ENCODE measurements at regions not wholly inside any gene's neighbourhood (a gene's known extent, or its start where the extent isn't known, plus 50 kb on each side); places are given as distances from the start of the nearest gene placed in this dataset.

DNA sequence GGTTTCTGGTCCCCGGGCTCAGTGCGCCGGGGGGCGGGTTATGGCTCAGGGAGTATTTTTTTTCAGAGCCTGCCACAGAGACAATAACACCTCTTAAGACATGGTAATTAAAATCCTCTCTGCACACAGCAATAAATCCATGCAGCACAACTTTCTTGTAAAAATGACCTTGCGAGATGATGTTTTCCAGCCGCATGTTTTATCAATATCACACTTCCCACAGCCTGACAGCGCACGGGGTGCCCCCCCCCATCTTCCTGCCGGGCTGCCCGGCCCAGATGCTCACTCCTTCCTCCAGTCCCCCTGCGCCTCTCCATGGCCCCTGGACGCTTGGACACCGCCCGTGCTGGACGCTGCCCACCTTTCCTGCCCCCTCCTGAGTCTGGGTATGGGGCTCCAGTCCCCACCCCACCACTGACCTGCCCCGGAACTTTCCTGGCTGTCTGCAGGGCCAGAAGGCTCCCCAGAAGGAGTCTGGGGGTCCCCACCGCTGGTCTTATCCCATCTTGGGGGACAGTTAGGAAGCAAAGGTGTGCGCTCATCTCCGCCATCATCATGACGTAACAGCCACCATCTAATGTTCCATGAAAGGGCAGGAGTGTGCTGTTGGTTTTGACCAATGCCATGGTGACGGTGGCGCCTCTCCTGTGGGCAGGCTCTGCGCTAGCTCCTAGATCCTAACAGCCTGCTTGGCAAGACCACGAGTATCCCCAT is 182.9 kb downstream of the KIF26A start:
- no peaks in the 10 kb centered on the region for H3K4me1 ChIP-seq (ENCODE audit: control insufficient read depth, insufficient read depth, low read length)
- no peak overlapping the region for H3K4me3 ChIP-seq (ENCODE audit: low read length)
- H3K36me3 ChIP-seq (ENCODE audit: control insufficient read depth, insufficient read depth, low read length, severe bottlenecking): no peaks in the 10 kb centered on the region
- no peak for DNase-seq (ENCODE audit: low read depth)
- no peak overlapping the region for H3K9ac ChIP-seq (ENCODE audit: low read length)
- H3K9me3 ChIP-seq (ENCODE audit: control insufficient read depth, low read length): no peaks in the 10 kb centered on the region
- H3K27me3 ChIP-seq (replicated peaks; ENCODE audit: control insufficient read depth, insufficient read depth, low read length): no peaks in the 10 kb centered on the region

DNA sequence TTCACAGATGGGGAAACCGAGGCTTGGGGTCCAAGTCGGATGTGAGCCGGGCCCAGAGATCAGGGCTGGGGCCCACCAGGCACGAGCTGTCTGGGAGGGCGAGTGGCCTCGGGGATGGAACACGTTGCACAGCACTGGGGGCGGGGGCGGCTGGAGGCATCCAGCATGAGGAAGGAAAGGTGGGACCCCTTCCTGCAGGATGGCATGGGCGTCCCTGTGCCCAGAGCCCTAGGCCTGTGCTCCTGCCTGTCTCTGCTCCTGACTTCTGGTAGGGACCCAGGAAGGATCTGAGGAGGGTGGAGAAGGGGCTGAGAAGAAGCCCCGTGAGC is 183.4 kb downstream of the KIF26A start:
- Histone ChIP-seq H3K36me3 (ENCODE audit: control insufficient read depth, insufficient read depth, low read length, severe bottlenecking) (no peaks in the 10 kb centered on the region), H3K4me3 (ENCODE audit: low read length) (no peak overlapping the region), H3K9me3 (ENCODE audit: control insufficient read depth, low read length) (no peaks in the 10 kb centered on the region), H3K9ac (ENCODE audit: low read length) (no peak overlapping the region), H3K4me1 (ENCODE audit: control insufficient read depth, insufficient read depth, low read length) (no peaks in the 10 kb centered on the region), H3K27me3 (replicated peaks; ENCODE audit: control insufficient read depth, insufficient read depth, low read length) (no peaks in the 10 kb centered on the region)
- no peak for DNase-seq (ENCODE audit: low read depth)

DNA sequence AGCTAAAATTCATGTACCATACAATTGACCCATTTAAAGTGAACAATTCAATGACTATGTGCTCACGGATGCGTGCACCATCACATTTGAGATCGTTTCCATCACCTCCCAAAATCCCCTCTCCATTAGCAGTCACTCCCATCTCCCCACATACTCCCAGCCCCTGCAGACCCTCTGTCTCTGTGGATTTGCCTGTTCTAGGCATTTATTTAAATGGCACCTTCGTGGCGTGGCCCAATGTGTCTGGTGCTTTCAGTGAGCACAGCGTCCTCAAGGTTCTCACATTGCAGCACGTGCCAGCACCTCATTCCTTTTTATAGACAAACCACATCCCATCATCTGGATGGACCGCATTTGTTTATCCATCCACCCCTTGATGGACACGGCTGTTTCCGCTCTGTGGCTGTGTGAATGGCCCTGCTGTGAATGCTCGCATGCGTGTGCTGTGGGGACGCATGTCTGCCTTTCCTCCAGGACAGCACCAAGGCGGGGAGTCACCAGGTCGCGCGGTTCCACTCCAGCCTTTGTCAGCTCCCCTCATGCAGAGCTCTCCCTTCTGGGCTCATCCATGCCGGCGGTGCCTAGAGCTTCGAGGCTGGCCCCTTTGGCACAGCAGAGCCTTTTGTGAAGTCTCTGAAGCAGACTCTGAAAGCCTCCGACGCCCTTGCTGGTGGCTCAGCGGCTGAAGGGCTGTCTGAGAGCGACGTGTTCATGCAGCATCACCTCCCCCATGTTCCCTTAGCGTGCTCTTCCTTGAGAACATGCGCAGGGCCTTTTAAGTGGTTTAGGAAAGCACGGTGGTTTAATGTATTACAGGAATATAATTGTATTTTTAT is 184.4 kb downstream of the KIF26A start:
- Histone ChIP-seq H3K9me3 (ENCODE audit: control insufficient read depth, low read length) (no peaks in the 10 kb centered on the region), H3K27me3 (replicated peaks; ENCODE audit: control insufficient read depth, insufficient read depth, low read length) (no peaks in the 10 kb centered on the region), H3K4me1 (ENCODE audit: control insufficient read depth, insufficient read depth, low read length) (no peaks in the 10 kb centered on the region), H3K9ac (ENCODE audit: low read length) (no peak overlapping the region), H3K36me3 (ENCODE audit: control insufficient read depth, insufficient read depth, low read length, severe bottlenecking) (no peaks in the 10 kb centered on the region), H3K4me3 (ENCODE audit: low read length) (no peak overlapping the region)
- no peak for DNase-seq (ENCODE audit: low read depth)

DNA sequence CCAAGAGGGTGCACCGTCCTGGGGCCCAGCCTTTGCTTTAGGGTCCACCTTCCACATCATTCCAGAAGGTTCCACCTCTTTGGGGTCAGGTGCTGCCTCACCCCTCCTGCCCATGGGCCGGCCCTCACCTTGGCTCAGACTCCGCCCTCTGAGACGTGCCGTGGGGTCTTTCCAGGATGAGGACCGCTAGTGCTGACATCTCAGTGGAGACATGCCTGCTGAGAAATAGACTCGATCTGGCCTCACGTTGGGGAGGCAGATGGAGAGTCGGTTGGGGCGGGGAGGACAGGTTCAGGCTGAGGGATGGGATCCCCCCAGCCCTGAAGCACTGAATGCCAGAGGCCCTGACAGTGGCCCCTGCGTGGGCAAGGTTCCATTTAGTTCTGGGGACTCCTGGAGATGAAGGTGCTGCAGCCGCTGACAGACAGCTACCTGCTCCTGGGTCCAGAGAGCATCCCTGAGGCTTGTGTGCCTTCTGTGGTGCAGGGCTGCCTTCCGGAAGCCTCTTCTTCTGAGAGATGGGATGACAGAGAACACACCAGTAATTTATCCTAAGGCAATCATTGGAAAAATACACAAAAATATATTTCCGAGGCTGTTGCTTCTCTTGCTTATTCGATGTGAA is 185.3 kb downstream of the KIF26A start:
- H3K4me1 ChIP-seq (ENCODE audit: control insufficient read depth, insufficient read depth, low read length): no peaks in the 10 kb centered on the region
- no peaks in the 10 kb centered on the region for H3K27me3 ChIP-seq (replicated peaks; ENCODE audit: control insufficient read depth, insufficient read depth, low read length)
- no peaks in the 10 kb centered on the region for H3K36me3 ChIP-seq (ENCODE audit: control insufficient read depth, insufficient read depth, low read length, severe bottlenecking)
- DNase-seq (ENCODE audit: low read depth): no peak
- H3K9ac ChIP-seq (ENCODE audit: low read length): no peak overlapping the region
- H3K9me3 ChIP-seq (ENCODE audit: control insufficient read depth, low read length): no peaks in the 10 kb centered on the region
- H3K4me3 ChIP-seq (ENCODE audit: low read length): no peak overlapping the region

DNA sequence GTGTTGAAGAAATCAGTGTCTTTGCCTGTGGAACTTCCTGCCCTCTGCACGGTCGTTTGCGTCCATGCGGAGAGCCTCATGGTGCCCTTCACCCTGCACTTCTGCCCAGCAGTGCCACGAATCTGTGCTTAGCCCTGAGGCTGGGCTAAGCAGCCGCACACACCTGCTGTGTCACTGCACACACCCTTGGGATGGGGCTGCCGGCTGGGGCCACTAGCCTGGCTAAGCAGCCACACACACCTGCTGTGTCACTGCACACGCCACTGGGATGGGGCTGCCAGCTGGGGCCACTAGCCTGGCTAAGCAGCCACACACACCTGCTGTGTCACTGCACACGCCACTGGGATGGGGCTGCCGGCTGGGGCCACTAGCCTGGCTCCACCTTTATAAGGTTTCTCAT is 188.5 kb downstream of the KIF26A start:
- no peak for DNase-seq (ENCODE audit: low read depth)
- Histone ChIP-seq H3K27me3 (replicated peaks; ENCODE audit: control insufficient read depth, insufficient read depth, low read length) (no peaks in the 10 kb centered on the region), H3K4me1 (ENCODE audit: control insufficient read depth, insufficient read depth, low read length) (no peaks in the 10 kb centered on the region), H3K9ac (ENCODE audit: low read length) (no peak overlapping the region), H3K4me3 (ENCODE audit: low read length) (no peak overlapping the region), H3K9me3 (ENCODE audit: control insufficient read depth, low read length) (peaks cover 17% of the 10 kb centered on the region), H3K36me3 (ENCODE audit: control insufficient read depth, insufficient read depth, low read length, severe bottlenecking) (no peaks in the 10 kb centered on the region)

DNA sequence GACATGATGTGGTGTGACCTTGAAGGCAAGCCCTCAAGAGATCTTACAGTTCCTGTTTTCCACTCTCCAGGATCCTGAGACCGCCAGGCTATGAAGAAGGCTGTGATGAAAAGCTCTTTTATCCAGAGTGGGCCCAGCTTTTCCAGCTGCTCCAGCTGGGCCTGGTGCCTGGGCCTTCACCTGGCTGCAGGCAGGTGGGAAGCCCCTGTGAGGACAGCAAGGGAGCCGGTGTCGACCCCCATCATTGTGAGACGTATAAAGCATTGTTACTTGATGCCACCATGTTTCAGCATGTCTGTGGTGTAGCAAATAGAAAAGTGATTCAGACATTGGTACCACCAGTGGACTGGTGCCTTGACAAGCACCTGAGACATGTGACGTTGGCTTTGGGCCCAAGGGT is 190.2 kb downstream of the KIF26A start:
- H3K27me3 ChIP-seq (replicated peaks; ENCODE audit: control insufficient read depth, insufficient read depth, low read length): no peaks in the 10 kb centered on the region
- H3K4me1 ChIP-seq (ENCODE audit: control insufficient read depth, insufficient read depth, low read length): no peaks in the 10 kb centered on the region
- no peak overlapping the region for H3K4me3 ChIP-seq (ENCODE audit: low read length)
- peaks cover 17% of the 10 kb centered on the region for H3K9me3 ChIP-seq (ENCODE audit: control insufficient read depth, low read length)
- no peaks in the 10 kb centered on the region for H3K36me3 ChIP-seq (ENCODE audit: control insufficient read depth, insufficient read depth, low read length, severe bottlenecking)
- DNase-seq (ENCODE audit: low read depth): no peak
- no peak overlapping the region for H3K9ac ChIP-seq (ENCODE audit: low read length)

DNA sequence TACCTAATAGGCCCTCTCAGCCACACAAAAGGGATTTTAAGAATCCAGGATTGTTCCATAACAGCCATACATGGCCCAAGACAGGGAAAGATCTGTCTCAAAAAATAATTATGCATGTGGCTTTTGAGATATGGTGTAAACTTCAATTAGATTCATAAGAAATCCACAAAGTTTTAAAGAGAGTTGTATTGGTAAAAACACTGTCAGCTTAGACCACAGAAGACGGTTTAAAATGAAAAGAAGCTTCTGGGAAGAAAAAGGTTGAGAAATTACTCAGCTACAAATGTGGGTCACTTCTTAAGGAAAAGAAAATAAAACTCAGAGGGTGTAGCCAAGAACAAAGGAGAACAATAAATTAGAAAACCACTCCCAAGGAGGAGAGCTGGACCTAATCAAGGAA is 191.4 kb downstream of the KIF26A start:
- H3K4me3 ChIP-seq (ENCODE audit: low read length): no peak overlapping the region
- no peak overlapping the region for H3K9ac ChIP-seq (ENCODE audit: low read length)
- peaks cover 7% of the 10 kb centered on the region for H3K27me3 ChIP-seq (replicated peaks; ENCODE audit: control insufficient read depth, insufficient read depth, low read length)
- no peak for DNase-seq (ENCODE audit: low read depth)
- H3K9me3 ChIP-seq (ENCODE audit: control insufficient read depth, low read length): peaks cover 17% of the 10 kb centered on the region
- H3K36me3 ChIP-seq (ENCODE audit: control insufficient read depth, insufficient read depth, low read length, severe bottlenecking): no peaks in the 10 kb centered on the region
- no peaks in the 10 kb centered on the region for H3K4me1 ChIP-seq (ENCODE audit: control insufficient read depth, insufficient read depth, low read length)

DNA sequence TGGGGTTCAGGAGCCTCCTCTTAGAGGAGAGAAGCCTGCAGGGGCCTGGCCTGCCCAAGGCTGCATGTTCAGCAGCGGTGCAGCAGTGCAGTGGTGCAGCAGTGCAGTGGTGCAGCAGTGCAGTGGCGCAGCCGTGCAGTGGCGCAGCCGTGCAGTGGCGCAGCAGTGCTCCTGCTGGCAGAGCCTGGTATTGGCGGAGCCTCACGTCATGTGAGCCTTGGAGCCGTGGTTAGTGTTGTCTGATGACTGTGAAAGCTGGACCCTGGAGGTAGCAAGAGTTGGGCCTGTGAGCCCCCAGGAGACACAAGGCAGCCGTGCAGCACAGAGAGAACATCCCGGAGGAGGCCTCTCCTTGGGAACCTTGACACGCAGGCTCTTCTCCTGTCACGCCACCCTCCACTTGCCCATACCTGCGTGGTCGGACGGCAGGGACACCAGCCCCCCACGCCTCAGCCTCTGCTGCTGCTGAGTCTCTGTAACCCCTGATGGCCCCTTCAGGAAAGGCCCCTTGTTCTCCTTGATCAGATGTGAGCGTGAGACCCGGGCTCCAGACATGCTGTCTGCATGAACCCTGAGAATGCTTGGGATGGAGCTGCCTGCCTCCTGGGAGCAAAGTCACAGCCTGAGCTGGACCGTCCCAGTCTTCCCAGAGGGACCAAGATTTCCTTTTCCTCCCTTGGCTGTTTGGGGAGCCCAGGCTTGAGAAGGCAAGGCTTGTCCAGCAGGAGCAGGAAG is 193.7 kb downstream of the KIF26A start:
- no peak for DNase-seq (ENCODE audit: low read depth)
- Histone ChIP-seq H3K27me3 (replicated peaks; ENCODE audit: control insufficient read depth, insufficient read depth, low read length) (peaks cover 7% of the 10 kb centered on the region), H3K4me1 (ENCODE audit: control insufficient read depth, insufficient read depth, low read length) (no peaks in the 10 kb centered on the region), H3K9ac (ENCODE audit: low read length) (no peak overlapping the region), H3K4me3 (ENCODE audit: low read length) (no peak overlapping the region), H3K36me3 (ENCODE audit: control insufficient read depth, insufficient read depth, low read length, severe bottlenecking) (no peaks in the 10 kb centered on the region), H3K9me3 (ENCODE audit: control insufficient read depth, low read length) (peaks cover 17% of the 10 kb centered on the region)

DNA sequence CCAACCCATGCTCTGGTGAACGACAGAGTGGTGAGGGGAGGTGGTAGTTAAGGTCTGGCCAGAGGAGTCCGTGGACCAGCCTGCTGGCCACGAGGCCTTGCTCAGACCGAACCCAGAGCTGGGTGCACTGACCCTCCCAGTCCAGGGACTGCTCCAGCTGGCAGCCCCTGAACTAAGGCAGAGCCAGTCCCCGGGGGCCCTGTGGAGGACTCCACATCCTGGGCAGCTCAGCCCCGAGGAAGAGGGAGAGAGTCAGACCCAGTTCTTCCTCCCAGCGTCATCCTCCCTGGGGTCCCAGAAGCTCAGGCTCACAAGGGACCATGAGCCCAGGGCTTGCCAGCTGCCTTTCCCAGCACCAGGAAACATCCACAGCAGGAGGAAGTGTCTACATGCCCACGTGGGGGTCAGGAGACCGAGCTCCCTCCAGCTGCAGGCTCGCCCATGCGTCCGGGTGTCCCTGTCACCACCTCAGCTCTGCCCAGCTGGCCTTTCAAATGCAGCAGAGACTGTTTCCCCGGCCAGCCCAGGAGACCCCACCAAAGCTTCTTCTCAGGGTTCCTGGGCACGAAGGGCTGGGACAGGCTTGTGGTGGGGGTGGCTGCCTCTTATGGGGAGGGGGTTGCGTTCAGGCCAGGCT is 194.4 kb downstream of the KIF26A start:
- H3K9ac ChIP-seq (ENCODE audit: low read length): no peak overlapping the region
- peaks cover 17% of the 10 kb centered on the region for H3K9me3 ChIP-seq (ENCODE audit: control insufficient read depth, low read length)
- no peaks in the 10 kb centered on the region for H3K4me1 ChIP-seq (ENCODE audit: control insufficient read depth, insufficient read depth, low read length)
- DNase-seq (ENCODE audit: low read depth): no peak
- H3K36me3 ChIP-seq (ENCODE audit: control insufficient read depth, insufficient read depth, low read length, severe bottlenecking): no peaks in the 10 kb centered on the region
- no peak overlapping the region for H3K4me3 ChIP-seq (ENCODE audit: low read length)
- peaks cover 7% of the 10 kb centered on the region for H3K27me3 ChIP-seq (replicated peaks; ENCODE audit: control insufficient read depth, insufficient read depth, low read length)

DNA sequence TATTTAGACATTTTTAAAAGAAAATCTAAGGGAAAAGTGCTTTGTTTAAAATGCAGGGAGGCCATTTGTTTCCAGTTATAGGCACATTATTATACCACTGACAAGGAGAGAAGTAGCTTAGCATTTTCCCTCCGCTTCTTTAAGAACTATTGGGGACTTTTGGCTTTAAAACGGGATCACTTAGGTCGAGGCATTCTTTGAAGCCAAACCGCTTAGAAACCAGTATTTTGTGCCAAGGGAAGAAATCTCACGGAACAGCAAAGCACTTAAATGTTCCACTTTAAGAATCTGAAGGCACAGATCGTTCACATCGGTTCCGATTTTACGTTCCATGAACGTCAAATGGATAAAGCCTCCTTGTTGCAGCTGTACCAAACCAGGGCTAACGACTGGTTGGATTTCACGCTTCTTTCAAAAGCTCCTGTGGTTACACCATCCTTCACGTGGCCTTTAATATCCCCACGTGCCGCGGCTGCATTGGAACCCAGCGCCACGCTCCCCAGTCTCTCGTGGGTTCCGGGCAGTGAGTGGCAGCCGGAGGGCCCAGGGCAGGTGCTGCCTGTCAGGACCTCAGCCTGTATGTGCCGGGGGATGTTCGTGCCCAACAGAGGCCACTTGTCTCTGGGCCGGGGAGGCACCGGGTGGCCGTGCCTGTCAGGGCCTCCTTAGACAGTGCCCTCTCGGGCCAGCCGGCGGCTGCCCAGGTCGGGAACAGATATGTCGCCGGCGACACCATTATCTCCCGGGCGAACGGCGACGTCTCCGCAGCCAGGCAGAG is 195.4 kb downstream of the KIF26A start:
- Histone ChIP-seq H3K9me3 (ENCODE audit: control insufficient read depth, low read length) (peaks cover 20% of the 10 kb centered on the region), H3K36me3 (ENCODE audit: control insufficient read depth, insufficient read depth, low read length, severe bottlenecking) (no peaks in the 10 kb centered on the region), H3K27me3 (replicated peaks; ENCODE audit: control insufficient read depth, insufficient read depth, low read length) (peaks cover 7% of the 10 kb centered on the region), H3K9ac (ENCODE audit: low read length) (no peak overlapping the region), H3K4me1 (ENCODE audit: control insufficient read depth, insufficient read depth, low read length) (no peaks in the 10 kb centered on the region), H3K4me3 (ENCODE audit: low read length) (no peak overlapping the region)
- no peak for DNase-seq (ENCODE audit: low read depth)
